GM12891 (cell line): ENCODE measurements at regions not wholly inside any gene's neighbourhood (a gene's known extent, or its start where the extent isn't known, plus 50 kb on each side); places are given as distances from the start of the nearest gene placed in this dataset.

ENCODE experiments used
- POLR2A ChIP-seq: IDR thresholded peaks from 2 replicates; pipeline ENCODE4 v1.6.1; 2011; ENCODE audit warnings: low read depth, low read length, control low read depth
- POLR2AphosphoS5 ChIP-seq: IDR thresholded peaks from 2 replicates; pipeline ENCODE4 v1.6.1; 2011; ENCODE audit warnings: low read depth, low read length, control low read depth
- SPI1 ChIP-seq: IDR thresholded peaks from 2 replicates; pipeline ENCODE4 v1.6.1; 2011; ENCODE audit warnings: low read depth, low read length, control low read depth
- TAF1 ChIP-seq: IDR thresholded peaks from 2 replicates; pipeline ENCODE4 v1.6.1; 2011; ENCODE audit warnings: low read depth, low read length, control low read depth

GRCh38 chr9:30534896-30535295 lies 1849.5 kb upstream of the ACO1 start:
- TF ChIP-seq POLR2A = no peak
- TF ChIP-seq SPI1 = no peak
- TF ChIP-seq TAF1 = no peak
- no peak for TF ChIP-seq POLR2AphosphoS5
